B cell (primary cell): ENCODE measurements at regions not wholly inside any gene's neighbourhood (a gene's known extent, or its start where the extent isn't known, plus 50 kb on each side); places are given as distances from the start of the nearest gene placed in this dataset.

Source experiments
- ATAC-seq: fragments of 200-7000 bp; cut with Tn5 transposase; one replicate; pipeline ENCODE4 v1.10.0; 2021; ENCODE audit warnings: low read depth, mild to moderate bottlenecking, moderate number of reproducible peaks, moderate library complexity
- CTCF ChIA-PET: fragments of 350-600 bp; sonication (Branson Sonifier 250); formaldehyde crosslinking; loops from one replicate; lab custom pipeline; 2021; ENCODE audit warnings: antibody characterized with exemption, inconsistent platforms; lab: Charles Lee
- POLR2A ChIA-PET: fragments of 350-600 bp; sonication (Branson Sonifier 250); formaldehyde crosslinking; loops from one replicate; lab custom pipeline; 2021; ENCODE audit warnings: antibody characterized with exemption; lab: Charles Lee
- DNase-seq: peaks from one replicate; pipeline ENCODE4 v3.0.0; 2013
- H2AFZ ChIP-seq: 2 replicates; pipeline ENCODE4 v1.6.1; 2012; ENCODE audit warnings: mild to moderate bottlenecking, low read depth, low read length; ENCODE audit not compliant: insufficient read depth, poor library complexity, severe bottlenecking
- H3K27ac ChIP-seq, 2 donors: 1 replicate in 1 of 2; 2 replicates in 1 of 2; pipeline ENCODE4 v1.5.1; 2012 to 2013; ENCODE audit warnings: low read length in 2 of 2, mild to moderate bottlenecking in 2 of 2, moderate library complexity in 1 of 2
- H3K27me3 ChIP-seq, 4 experiments: fragments of 200-600 bp in 1 of 4; sonication (generic) in 1 of 4; replicated peaks in 1 of 4; 1 replicate in 2 of 4; 2 replicates in 2 of 4; pipeline versions ENCODE4 v1.6.1 to v1.7.0; 2013 to 2016; ENCODE audit warnings: low read length in 3 of 4, mild to moderate bottlenecking in 2 of 4, mixed read lengths in 1 of 4, moderate library complexity in 1 of 4; ENCODE audit not compliant: insufficient read depth in 4 of 4, control insufficient read depth in 3 of 4; ENCODE audit errors: control extremely low read depth in 1 of 4
- H3K36me3 ChIP-seq, 2 experiments: replicated peaks in 1 of 2; 1 replicate in 1 of 2; 2 replicates in 1 of 2; pipeline versions ENCODE4 v1.6.1 to v1.7.1; 2013; ENCODE audit warnings: low read length in 1 of 2; ENCODE audit not compliant: insufficient read depth in 2 of 2, control insufficient read depth in 1 of 2; ENCODE audit errors: control extremely low read depth in 1 of 2, extremely low read depth in 1 of 2
- H3K4me1 ChIP-seq, 2 donors: fragments of 200-600 bp in 1 of 2; sonication (generic) in 1 of 2; 1 replicate in 1 of 2; 2 replicates in 1 of 2; pipeline versions ENCODE4 v1.5.1 to v1.6.1; 2013 to 2017; ENCODE audit warnings: low read length in 2 of 2; ENCODE audit not compliant: control insufficient read depth in 2 of 2, insufficient read depth in 2 of 2
- H3K4me2 ChIP-seq: replicated peaks from 2 replicates; pipeline ENCODE3; 2012; ENCODE audit warnings: mild to moderate bottlenecking, low read depth, low read length; ENCODE audit not compliant: poor library complexity, severe bottlenecking
- H3K4me3 ChIP-seq, 5 experiments: fragments of 200-600 bp in 1 of 5; sonication (generic) in 1 of 5; 1 replicate in 3 of 5; 2 replicates in 2 of 5; pipeline versions ENCODE4 v1.5.1 to v1.7.0; 2011 to 2016; ENCODE audit warnings: low read length in 4 of 5, mild to moderate bottlenecking in 4 of 5, low read depth in 2 of 5, control low read depth in 1 of 5, moderate library complexity in 1 of 5; ENCODE audit not compliant: insufficient read depth in 1 of 5; ENCODE audit errors: control extremely low read depth in 1 of 5, extremely low read depth in 1 of 5
- H3K79me2 ChIP-seq: fragments of 200-600 bp; sonication (generic); one replicate; pipeline ENCODE4 v1.6.0; 2016; ENCODE audit warnings: low read length; ENCODE audit not compliant: control insufficient read depth, insufficient read depth
- H3K9ac ChIP-seq: fragments of 200-600 bp; sonication (generic); 2 replicates; pipeline ENCODE4 v1.6.1; 2017; ENCODE audit warnings: mild to moderate bottlenecking, low read length, moderate library complexity
- H3K9me3 ChIP-seq, 3 donors: one replicate each; pipeline versions ENCODE4 v1.6.1 to v1.7.1; 2013; ENCODE audit warnings: low read length in 2 of 3; ENCODE audit not compliant: control insufficient read depth in 2 of 3, insufficient read depth in 1 of 3; ENCODE audit errors: control extremely low read depth in 1 of 3
- H4K20me1 ChIP-seq: 2 replicates; pipeline ENCODE4 v1.6.0; 2012; ENCODE audit warnings: mild to moderate bottlenecking, low read length; ENCODE audit not compliant: insufficient read depth, control insufficient read depth, poor library complexity, severe bottlenecking
- H3K27ac Mint-ChIP-seq: one replicate; pipeline ENCODE4 v1.8.0; 2021; ENCODE audit warnings: mixed read lengths
- H3K27me3 Mint-ChIP-seq: one replicate; pipeline ENCODE4 v1.8.0; 2021; ENCODE audit warnings: mixed read lengths
- H3K4me1 Mint-ChIP-seq: one replicate; pipeline ENCODE4 v1.8.0; 2021; ENCODE audit warnings: mixed read lengths
- H3K4me3 Mint-ChIP-seq: one replicate; pipeline ENCODE4 v1.8.0; 2021; ENCODE audit warnings: mixed read lengths
- H3K9me3 Mint-ChIP-seq: one replicate; pipeline ENCODE4 v1.8.0; 2022; ENCODE audit warnings: mixed read lengths; ENCODE audit not compliant: insufficient read depth
- EZH2 ChIP-seq: IDR thresholded peaks from 2 replicates; pipeline ENCODE4 v1.6.1; 2012; ENCODE audit warnings: borderline replicate concordance, low read depth, mild to moderate bottlenecking, moderate library complexity, low read length; ENCODE audit not compliant: insufficient read depth, poor library complexity, severe bottlenecking
- WGBS: methylation state at CpG from one replicate; pipeline ENCODE4 v1.1.5; 2013; ENCODE audit warnings: missing lambda C conversion rate; ENCODE audit not compliant: insufficient coverage; 5-methylcytosine and 5-hydroxymethylcytosine counted together
- intact Hi-C: fragments of 100-400 bp; cut with micrococcal nuclease; formaldehyde crosslinking; loops from one replicate; pipeline ENCODE4 v1.10.0; 2022
- TF ChIP-seq, protein P1 (sequence below): fragments of 200-600 bp; IDR thresholded peaks from one replicate; pipeline ENCODE4 v1.8.0; 2022; ENCODE audit warnings: antibody characterized with exemption, mild to moderate bottlenecking

DNA sequence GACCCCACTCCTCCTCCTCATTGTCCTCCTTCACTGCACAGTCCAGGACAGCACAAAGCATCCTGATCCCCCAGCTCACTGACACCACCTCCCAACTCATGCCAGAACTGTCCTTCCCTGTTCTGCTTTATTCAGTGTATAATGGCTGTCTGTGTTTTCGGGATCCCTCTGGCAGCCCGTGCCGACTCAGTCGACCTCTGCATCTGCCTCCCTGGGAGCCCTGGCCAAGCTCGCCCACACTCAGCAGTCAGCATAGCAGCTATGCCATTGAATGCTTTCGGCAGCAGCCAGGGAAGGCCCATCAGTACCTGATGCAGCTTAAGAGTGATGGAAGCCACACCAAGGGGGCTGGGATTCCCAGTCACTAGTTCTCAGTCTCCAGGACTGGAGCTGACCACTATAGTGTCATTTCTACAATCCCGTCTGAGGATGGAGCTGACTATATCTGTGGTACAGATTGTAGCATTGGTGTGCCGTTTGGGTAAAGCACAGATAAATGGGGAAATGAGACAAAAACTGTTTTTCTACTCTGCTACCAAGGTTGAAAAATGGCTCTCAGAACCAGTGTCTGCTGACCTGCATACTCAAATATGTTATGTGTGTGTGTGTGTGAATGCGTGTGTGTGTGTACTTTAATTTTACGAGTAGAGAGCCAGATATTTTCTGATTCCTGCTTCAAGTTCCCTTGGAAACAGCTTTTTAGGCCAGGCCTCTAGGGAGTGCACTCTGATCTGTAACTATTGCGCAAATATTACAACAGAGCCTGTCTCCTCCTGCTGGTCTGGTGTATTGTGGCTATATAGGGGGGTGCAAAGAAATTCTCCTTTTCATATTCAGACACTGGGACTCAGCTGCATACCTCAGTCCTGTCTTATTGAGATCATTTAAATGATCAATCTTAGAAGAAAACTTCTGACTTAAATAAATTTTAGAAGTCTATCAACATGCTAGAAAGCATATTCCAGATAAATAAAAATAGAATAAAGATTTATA lies 78.8 kb upstream of the TOP3B start:
- TF ChIP-seq EZH2 = no peak
- TF ChIP-seq, protein P1, sequence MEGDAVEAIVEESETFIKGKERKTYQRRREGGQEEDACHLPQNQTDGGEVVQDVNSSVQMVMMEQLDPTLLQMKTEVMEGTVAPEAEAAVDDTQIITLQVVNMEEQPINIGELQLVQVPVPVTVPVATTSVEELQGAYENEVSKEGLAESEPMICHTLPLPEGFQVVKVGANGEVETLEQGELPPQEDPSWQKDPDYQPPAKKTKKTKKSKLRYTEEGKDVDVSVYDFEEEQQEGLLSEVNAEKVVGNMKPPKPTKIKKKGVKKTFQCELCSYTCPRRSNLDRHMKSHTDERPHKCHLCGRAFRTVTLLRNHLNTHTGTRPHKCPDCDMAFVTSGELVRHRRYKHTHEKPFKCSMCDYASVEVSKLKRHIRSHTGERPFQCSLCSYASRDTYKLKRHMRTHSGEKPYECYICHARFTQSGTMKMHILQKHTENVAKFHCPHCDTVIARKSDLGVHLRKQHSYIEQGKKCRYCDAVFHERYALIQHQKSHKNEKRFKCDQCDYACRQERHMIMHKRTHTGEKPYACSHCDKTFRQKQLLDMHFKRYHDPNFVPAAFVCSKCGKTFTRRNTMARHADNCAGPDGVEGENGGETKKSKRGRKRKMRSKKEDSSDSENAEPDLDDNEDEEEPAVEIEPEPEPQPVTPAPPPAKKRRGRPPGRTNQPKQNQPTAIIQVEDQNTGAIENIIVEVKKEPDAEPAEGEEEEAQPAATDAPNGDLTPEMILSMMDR = no peak
- H3K9me3 Mint-ChIP-seq = no peaks in the 10 kb centered on the region
- Histone ChIP-seq H3K27ac (no peak overlapping the region), H3K36me3 (no peaks in the 10 kb centered on the region), H4K20me1 (no peaks in the 10 kb centered on the region), H3K4me1 (peaks cover 33 to 36% of the 10 kb centered on the region in 2 donors), H3K79me2 (no peaks in the 10 kb centered on the region), H3K27me3 (no peaks in the 10 kb centered on the region), H3K4me3 (no peak overlapping the region), H3K4me2 (peak overlapping the region; percentile 14), H3K9ac (no peak overlapping the region), H2AFZ (peak overlapping the region; percentile 67), H3K9me3 (no peaks in the 10 kb centered on the region)
- intact Hi-C loops = loop anchor here (2.0 kb wide), 2 partner anchors 31 to 37 kb away; no protein-coding TSS in a partner anchor
- H3K4me1 Mint-ChIP-seq = peaks cover 37% of the 10 kb centered on the region
- WGBS = 95% methylated on average over 8 of the region's 11 CpGs
- H3K27me3 Mint-ChIP-seq = peaks cover 3% of the 10 kb centered on the region
- DNase-seq (peak; percentile 32), ATAC-seq (peak; percentile 34)
- POLR2A ChIA-PET = interaction anchor here (1.7 kb wide), 1 partner anchor 37 kb away, joined by 5 read pairs; no protein-coding TSS in a partner anchor
- peak overlapping the region; percentile 73 for H3K27ac Mint-ChIP-seq
- CTCF ChIA-PET = interaction anchor here (0.6 to 7.8 kb wide), 36 partner anchors 9 to 360 kb away, joined by 3 to 122 read pairs (median 5); partner anchors contain the start of gene TOP3B
- H3K4me3 Mint-ChIP-seq = peak overlapping the region; percentile 6
